GM04503 (cell line): ENCODE measurements at regions not wholly inside any gene's neighbourhood (a gene's known extent, or its start where the extent isn't known, plus 50 kb on each side); places are given as distances from the start of the nearest gene placed in this dataset.

ENCODE experiments used
- DNase-seq: peaks from one replicate; pipeline ENCODE4 v3.0.0-alpha.2; 2012; ENCODE audit warnings: low read depth

DNA sequence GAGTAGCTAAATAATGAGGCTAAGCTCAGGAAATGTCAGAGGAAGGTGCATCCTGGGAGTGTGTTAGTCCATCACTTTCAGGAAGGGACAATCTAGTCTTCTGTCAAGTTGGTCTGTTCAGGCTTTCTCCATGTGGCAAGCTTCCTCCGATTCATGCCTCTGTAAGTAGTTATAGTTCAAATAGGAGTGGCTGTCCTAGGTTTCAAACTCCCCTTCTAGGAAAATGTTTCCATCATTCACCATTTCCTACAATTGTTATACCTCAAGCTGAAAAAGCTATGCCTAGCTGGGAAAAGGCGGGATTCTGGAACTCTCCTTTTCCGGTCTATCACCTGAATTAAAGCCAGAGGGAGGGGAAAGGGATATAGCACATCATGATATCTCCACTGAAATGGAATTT is 287.7 kb upstream of the ZSWIM2 start:
- DNase-seq = no peak

DNA sequence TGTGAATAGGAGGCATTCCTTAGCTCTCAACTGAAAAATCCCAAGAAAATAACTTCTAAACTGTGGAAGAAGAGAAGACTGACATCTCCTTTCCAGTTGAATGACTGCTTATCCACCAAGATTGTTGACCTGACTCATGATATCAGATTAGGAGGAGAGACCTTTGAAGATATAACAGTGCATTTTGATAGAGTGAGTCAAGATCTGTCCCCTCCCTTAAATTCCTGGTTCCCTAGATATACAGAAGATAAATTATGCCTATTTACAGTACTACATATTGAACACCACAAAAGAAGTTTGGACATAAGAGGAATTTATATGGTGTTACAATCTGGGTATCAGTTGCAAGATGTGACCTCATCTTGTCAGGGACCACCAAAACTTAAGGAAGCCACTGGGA is 285.3 kb upstream of the ZSWIM2 start:
- no peak for DNase-seq

DNA sequence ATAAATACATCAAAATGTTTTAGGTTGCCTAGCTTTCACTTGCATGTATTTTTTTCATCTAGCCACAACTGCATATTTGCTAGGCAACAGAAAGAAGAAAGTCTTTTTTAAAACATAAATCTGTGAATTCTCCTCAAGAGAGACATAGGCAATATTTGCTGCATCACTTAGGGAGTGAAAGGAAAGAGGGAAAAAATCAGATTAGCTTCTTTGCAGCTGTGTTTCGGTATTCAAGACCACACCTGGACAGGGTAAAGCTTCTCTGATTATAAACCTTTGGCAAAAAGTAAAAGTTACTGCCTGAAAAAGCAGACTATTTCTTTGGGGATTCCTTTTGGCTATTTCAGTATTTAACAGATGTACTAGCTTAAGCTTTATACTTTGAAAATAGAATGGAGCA is 280.9 kb upstream of the ZSWIM2 start:
- no peak for DNase-seq

DNA sequence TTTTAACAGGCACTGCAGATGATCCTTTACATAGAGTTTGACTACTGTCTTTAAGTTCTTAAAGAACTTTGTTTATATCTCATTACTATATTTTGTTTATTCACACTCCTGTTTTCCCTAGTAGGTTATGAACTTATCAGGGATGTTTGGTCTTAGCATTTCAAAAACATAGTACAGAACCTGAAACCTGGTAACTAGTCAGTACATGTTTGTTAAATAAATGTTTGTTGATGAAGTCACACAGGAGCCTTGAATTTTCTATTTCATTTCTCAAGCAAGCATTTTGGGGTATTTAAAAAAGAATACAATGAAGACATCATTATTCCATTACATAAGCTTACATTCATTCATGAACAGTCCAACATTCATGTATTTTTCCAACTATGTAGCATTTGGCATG is 280.3 kb upstream of the ZSWIM2 start:
- DNase-seq = no peak

GRCh38 chr2:187126247-187127005 is 277.5 kb upstream of the ZSWIM2 start:
- no peak for DNase-seq

DNA sequence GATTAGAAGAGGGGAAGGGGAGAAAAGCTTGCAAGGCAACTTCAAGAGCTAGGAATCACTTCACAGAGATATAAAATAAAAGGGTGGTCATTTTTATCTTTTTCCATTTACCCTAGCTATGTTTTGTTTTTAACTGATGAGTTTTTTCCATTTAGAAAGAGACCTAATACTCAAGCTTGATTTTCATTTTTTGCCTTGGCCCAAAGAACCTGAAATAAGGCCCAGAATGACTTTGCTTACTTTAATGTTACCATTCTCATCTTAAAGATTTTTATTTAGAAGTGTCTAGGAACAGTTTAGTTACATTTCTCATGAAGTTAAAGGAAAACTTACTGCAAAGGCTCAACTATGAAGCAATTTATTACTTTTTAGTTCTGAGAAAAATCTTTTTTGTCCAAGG is 276.3 kb upstream of the ZSWIM2 start:
- DNase-seq = no peak

DNA sequence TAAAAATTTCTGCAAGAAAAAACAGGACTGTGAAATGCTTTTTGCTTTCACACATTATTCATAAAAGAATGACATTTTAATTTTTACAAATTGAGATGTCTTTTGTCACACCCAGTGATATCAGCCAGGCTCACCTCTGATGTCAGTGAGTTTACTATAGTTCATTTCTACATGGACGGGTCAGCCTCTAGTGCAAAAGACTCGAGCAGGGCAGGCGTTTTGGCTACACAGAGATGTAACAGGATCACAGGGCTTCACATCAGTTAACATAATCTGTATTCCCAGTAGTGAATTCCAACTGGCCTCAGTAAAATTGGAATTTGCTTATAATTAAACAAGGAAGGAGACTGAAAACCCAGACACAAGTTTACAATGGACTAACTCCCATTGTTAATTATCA is 275.6 kb upstream of the ZSWIM2 start:
- DNase-seq = no peak

GRCh38 chr2:187118331-187119099 is 269.5 kb upstream of the ZSWIM2 start:
- no peak for DNase-seq

DNA sequence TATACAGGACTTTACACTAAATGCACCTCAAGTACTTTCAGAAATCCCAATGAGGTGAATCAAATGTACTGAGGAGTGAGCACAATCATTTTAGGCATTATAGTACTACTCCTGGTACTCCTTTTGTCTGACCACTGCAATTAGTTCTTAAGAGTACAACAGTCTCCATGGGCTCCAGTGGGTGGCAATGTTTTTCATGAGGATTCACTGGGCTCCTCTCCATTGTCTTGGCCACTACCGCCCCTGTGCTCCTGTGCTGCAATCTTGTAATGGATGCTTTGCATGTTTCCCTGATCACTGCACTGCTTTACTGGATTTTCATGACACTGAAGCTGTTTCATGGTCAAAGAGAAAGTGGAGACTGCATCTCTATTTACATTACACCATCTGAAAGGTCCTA is 268.5 kb upstream of the ZSWIM2 start:
- no peak for DNase-seq

DNA sequence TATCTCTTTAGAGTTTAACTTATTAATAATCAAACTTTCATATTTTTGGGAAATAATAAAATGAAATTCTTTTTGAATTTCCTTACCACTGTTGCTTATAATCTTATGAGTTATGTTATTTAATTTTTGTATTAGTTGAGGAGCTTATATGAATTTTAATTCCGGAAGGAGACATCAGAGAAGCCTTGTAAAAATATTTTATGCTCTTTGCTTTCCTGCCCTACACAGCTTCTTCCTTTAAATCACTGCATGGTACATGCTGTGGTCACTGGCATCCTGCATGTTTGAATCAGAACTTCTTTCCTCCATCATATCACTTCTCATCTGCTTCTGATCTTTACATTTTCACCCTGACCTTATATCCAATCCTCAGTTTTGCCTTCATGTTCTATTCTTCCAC is 266.7 kb upstream of the ZSWIM2 start:
- no peak for DNase-seq

DNA sequence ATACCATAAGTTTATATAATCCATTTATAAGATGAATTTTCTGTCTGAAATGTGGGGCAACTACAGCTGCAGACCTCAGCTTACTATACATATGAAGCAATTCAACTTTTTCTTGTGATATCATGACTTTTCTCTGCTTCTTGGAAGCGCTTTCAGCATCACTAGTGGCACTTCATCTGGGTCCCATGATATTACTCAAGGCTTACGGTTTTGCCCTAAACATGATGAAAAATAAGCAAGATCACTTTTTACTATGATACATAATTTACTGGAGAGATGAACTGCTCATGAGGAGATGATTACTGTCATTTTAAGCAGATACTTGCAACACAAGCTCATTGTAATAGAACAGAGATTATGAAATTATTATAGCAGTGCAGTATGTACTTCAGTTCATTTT is 258.0 kb upstream of the ZSWIM2 start:
- no peak for DNase-seq

GRCh38 chr2:187105218-187105617 is 256.2 kb upstream of the ZSWIM2 start:
- no peak for DNase-seq

GRCh38 chr2:187102381-187102780 is 253.4 kb upstream of the ZSWIM2 start:
- no peak for DNase-seq

DNA sequence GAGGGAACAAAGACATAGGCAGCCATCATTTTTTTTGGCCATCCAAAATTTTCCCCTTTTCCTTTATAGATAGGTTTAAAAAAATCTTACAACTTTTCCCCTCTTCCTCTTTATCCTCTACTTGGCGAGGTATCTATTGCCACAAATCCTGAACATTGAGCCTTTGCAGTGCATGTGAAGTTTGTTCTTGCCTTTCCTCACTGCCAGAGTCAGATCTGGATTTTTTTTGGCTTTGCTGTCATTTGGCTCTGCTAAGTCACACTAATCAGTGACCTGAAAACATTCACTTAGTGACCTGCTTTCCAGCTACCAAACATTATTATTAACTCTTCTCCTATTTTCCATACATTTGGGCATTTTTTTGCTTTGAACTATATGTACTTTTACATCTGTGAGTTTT is 249.2 kb upstream of the ZSWIM2 start:
- DNase-seq = no peak

DNA sequence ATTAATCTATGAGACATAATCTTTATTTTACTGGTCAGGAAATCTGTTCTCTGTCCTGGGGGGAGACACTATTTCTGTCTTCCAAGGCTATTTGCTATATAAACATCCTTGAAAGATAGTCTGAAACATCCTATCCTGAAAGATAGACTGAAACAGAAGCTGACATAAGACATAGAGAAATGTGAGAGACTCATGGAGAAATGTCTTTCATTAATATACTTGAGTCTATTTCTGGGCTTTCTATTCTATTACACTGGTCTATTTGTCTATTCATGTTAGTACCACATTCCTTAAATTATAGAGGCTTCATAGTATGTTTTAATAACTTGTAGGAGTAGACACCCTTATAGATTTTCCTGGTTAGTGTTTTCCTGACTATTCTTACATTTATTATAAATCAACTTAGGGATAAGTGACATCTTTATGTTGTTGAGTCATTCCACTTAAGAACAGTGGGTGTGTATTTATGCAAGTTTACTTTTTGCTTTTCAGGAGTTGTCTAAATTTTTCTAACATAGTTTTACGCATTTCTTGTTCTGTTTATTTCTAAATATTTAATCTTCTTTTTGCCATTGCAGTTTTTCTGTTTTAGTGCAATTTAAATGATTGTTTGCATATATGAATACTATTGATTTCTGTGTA is 244.9 kb upstream of the ZSWIM2 start:
- no peak for DNase-seq

DNA sequence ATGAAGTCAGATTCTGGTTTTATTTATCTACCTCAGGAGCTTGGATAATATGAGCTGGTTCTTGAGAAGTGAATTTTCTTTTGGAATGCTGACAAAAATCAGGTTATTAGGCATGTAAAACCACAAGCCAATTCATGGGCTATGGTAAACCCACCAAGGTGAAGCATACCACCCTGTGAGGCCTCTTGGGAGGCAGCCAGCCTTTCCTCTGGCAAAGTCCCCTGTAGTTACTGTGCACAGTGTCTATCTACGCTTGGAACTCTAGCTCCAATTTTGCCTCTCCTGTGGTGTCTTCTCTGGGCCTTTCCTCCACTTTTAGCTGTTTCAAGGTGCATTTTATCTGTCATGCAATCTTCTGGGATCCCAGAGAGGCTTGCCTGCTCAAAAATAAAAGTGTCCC is 242.7 kb upstream of the ZSWIM2 start:
- no peak for DNase-seq

DNA sequence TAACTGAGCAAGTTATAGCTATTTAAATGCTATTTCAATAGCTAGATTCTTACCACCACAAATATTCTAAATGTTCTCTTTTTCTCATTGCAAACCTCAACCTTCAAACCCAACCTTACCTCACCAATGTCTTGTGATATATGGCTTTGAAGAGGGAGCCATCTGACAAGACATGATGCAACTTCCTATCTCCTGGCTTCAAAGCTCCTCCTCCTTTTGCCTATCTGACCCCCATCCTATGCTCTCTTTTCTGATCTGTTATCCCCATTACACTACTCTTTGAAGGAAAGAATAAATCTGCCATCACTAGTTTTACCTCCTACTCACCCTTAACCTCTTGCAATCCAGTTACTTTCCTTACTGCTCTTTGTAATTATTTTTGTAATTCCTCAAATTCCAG is 235.6 kb upstream of the ZSWIM2 start:
- DNase-seq = no peak

DNA sequence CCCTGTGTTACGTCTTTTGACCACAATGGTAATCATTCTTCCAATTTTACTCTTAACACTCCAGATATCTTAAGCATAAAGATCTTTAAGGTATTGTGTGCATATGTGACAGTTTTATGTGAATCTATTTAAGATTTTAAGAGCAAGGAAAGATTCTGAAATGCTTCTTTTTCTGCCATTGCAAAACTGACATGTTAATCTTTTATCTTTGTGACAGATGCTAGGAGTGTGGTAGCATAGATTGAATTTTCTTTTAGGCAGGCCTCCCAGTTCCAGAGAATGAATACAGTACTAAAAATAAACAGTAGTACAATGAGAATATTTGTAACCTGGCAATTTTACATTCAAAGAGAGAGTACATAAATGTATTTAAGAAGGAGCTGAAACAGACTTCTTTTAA is 232.5 kb upstream of the ZSWIM2 start:
- no peak for DNase-seq

GRCh38 chr2:187079901-187080300 is 230.9 kb upstream of the ZSWIM2 start:
- DNase-seq = no peak

DNA sequence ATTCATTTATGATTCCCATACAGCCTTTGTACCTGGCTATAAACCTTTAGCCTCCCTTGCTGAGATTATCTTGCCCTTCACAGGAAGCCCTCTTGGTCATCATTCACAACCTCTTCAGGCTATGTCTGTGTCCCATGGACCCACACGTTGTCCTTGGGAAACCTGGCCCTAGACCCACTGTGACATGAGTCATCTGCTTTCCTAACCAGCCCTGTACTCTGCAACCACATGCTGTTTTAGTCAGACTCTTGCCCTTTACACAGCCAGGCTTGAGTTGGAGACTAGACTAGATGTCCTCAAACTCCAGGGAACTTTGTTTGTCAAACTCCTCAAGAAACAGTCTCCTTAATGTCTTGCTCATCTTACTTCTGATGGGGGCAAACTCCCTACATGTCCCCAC is 229.3 kb upstream of the ZSWIM2 start:
- DNase-seq = no peak

DNA sequence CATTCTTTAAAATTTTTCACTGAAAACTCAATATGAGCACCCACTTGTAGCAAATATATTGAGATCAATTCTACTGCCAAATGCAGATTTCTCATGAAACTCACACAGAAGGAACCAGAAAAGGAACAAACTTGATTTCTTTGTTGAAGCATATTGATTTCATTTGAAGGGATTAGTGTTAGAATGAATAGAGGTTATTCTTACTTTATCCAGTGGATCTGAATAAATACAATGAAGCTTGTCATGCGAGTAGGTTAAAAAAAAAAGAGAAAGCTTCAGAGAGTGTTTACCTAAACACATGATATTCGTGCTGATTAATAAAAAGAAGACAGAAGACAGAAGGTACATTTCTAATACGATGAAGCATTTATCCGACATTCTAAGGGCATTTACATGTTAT is 226.7 kb upstream of the ZSWIM2 start:
- DNase-seq = no peak

GRCh38 chr2:187075199-187075635 is 226.2 kb upstream of the ZSWIM2 start:
- DNase-seq = no peak

DNA sequence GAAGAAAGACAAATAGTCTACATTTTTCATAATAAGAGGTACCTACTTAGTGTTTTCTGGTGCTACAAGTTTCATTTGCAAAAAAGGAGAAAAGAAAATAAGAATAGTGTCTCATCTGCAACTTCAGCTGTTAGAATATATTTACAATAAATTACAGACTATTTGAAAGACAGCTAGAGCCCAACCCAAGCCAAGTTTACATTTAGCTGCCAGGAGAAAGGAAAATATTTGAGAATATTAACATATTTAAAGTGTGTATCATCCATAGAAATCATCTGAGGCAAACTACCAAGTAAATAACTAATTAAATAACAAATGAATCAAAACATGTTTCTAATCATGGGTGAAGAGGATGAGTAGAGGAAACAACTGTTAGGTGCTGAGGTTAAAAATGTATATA is 209.2 kb upstream of the ZSWIM2 start:
- DNase-seq = no peak
